Hematopoietic multipotent progenitor cell treated with erythropoietin and hydrocortisone succinate and interleukin-3 and kit ligand, for 8 days (in vitro differentiated cells): ENCODE measurements at regions not wholly inside any gene's neighbourhood (a gene's known extent, or its start where the extent isn't known, plus 50 kb on each side); places are given as distances from the start of the nearest gene placed in this dataset.

Experiments
- DNase-seq: peaks from one replicate; pipeline ENCODE4 v3.0.0-alpha.2; 2015

- DNase-seq = no peak
Observed at GRCh38 chr16:63568164-63568563, 1531.9 kb upstream of the CDH8 start.

GRCh38 chr16:63563819-63564505, 1527.7 kb upstream of the CDH8 start:
- DNase-seq = no peak

GRCh38 chr16:63553980-63554379, 1517.7 kb upstream of the CDH8 start:
- DNase-seq = no peak

- no peak for DNase-seq
Observed at GRCh38 chr16:63539276-63539675, 1503.0 kb upstream of the CDH8 start.

- no peak for DNase-seq
Observed at GRCh38 chr16:63530974-63531373, 1494.7 kb upstream of the CDH8 start.

GRCh38 chr16:63530208-63530607, 1494.0 kb upstream of the CDH8 start:
- DNase-seq = no peak

GRCh38 chr16:63527404-63527803, 1491.2 kb upstream of the CDH8 start:
- no peak for DNase-seq

GRCh38 chr16:63516394-63516793, 1480.2 kb upstream of the CDH8 start:
- no peak for DNase-seq

- DNase-seq = no peak
Observed at GRCh38 chr16:63512910-63513309, 1476.7 kb upstream of the CDH8 start.

GRCh38 chr16:63497408-63497807, 1461.2 kb upstream of the CDH8 start:
- no peak for DNase-seq

- DNase-seq = no peak
Observed at GRCh38 chr16:63496282-63496681, 1460.0 kb upstream of the CDH8 start.

- DNase-seq = no peak
Observed at GRCh38 chr16:63488955-63489354, 1452.7 kb upstream of the CDH8 start.

- no peak for DNase-seq
Observed at GRCh38 chr16:63481060-63481459, 1444.8 kb upstream of the CDH8 start.

GRCh38 chr16:63473725-63474124, 1437.5 kb upstream of the CDH8 start:
- no peak for DNase-seq

- no peak for DNase-seq
Observed at GRCh38 chr16:63467513-63467912, 1431.3 kb upstream of the CDH8 start.

GRCh38 chr16:63462316-63462715, 1426.1 kb upstream of the CDH8 start:
- no peak for DNase-seq

- peak; percentile 2 for DNase-seq
Observed at GRCh38 chr16:63461248-63461841, 1425.1 kb upstream of the CDH8 start.

GRCh38 chr16:63458846-63459245, 1422.6 kb upstream of the CDH8 start:
- DNase-seq = no peak

GRCh38 chr16:63457869-63458268, 1421.6 kb upstream of the CDH8 start:
- DNase-seq = no peak

- DNase-seq = no peak
Observed at GRCh38 chr16:63453261-63453660, 1417.0 kb upstream of the CDH8 start.

GRCh38 chr16:63447121-63447520, 1410.9 kb upstream of the CDH8 start:
- no peak for DNase-seq

- no peak for DNase-seq
Observed at GRCh38 chr16:63442246-63442645, 1406.0 kb upstream of the CDH8 start.

- no peak for DNase-seq
Observed at GRCh38 chr16:63426275-63426870, 1390.1 kb upstream of the CDH8 start.

- DNase-seq = no peak
Observed at GRCh38 chr16:63422715-63423114, 1386.5 kb upstream of the CDH8 start.

- no peak for DNase-seq
Observed at GRCh38 chr16:63416712-63417111, 1380.5 kb upstream of the CDH8 start.
